ENCODE measurements at regions not wholly inside any gene's neighbourhood (a gene's known extent, or its start where the extent isn't known, plus 50 kb on each side); places are given as distances from the start of the nearest gene placed in this dataset.

GRCh38 chr15:95290176-95290974, 1040.1 kb upstream of the NR2F2 start:
- H3K9me3 ChIP-seq, result no peaks in the 10 kb centered on the region
- TF ChIP-seq POLR2A (IDR thresholded peaks at IDR 0.05), result no peak
- TF ChIP-seq CTCF (IDR thresholded peaks at IDR 0.05), result no peak
- peaks cover 0 to 13% (median 0%) of the 10 kb centered on the region in 4 donors for H3K27me3 ChIP-seq
- WGBS, 2 donors, result 70 to 75% methylated on average over 11 to 12 of the region's 12 CpGs
- peak overlapping the region in 3 of 4 donors; percentile 30 to 40 (median 40) for H3K27ac ChIP-seq
- intact Hi-C loops (cut with DNase I), result no loop called here
- no peak overlapping the region for H3K4me3 ChIP-seq
- DNase-seq, result no peak
- H3K36me3 ChIP-seq, result no peaks in the 10 kb centered on the region
- peaks cover 0 to 22% (median 8%) of the 10 kb centered on the region in 3 donors for H3K4me1 ChIP-seq

GRCh38 chr15:95291898-95292472, 1038.5 kb upstream of the NR2F2 start:
- TF ChIP-seq CTCF (IDR thresholded peaks at IDR 0.05) (peak in 5 of 6 experiments; percentile 34 to 71 (median 51)), POLR2A (IDR thresholded peaks at IDR 0.05) (no peak)
- WGBS, 2 donors, result 51 to 53% methylated on average over 3 of the region's 3 CpGs
- Histone ChIP-seq H3K36me3 (no peaks in the 10 kb centered on the region), H3K4me1 (peaks cover 0 to 33% (median 18%) of the 10 kb centered on the region in 3 donors), H3K27ac (no peak overlapping the region), H3K27me3 (peaks cover 0 to 28% (median 0%) of the 10 kb centered on the region in 4 donors), H3K4me3 (no peak overlapping the region), H3K9me3 (no peaks in the 10 kb centered on the region)
- intact Hi-C loops (cut with DNase I), result no loop called here
- no peak for DNase-seq

- TF ChIP-seq CTCF (IDR thresholded peaks at IDR 0.05) (no peak), POLR2A (IDR thresholded peaks at IDR 0.05) (no peak)
- H3K4me3 ChIP-seq, result peak overlapping the region in 1 of 4 donors; percentile 47
- H3K36me3 ChIP-seq, result no peaks in the 10 kb centered on the region
- peak overlapping the region in 3 of 4 donors; percentile 4 to 56 (median 27) for H3K27ac ChIP-seq
- H3K4me1 ChIP-seq, result peaks cover 0 to 28% (median 10%) of the 10 kb centered on the region in 3 donors
- WGBS, 2 donors, result 49 to 64% methylated on average over 6 of the region's 6 CpGs
- intact Hi-C loops (cut with DNase I), result no loop called here
- no peak for DNase-seq
- peaks cover 0 to 26% (median 0%) of the 10 kb centered on the region in 4 donors for H3K27me3 ChIP-seq
- H3K9me3 ChIP-seq, result no peaks in the 10 kb centered on the region
Observed at GRCh38 chr15:95292785-95293450, 1037.6 kb upstream of the NR2F2 start.

GRCh38 chr15:95293456-95294031, 1037.0 kb upstream of the NR2F2 start:
- peaks cover 0 to 26% (median 0%) of the 10 kb centered on the region in 4 donors for H3K27me3 ChIP-seq
- no peaks in the 10 kb centered on the region for H3K36me3 ChIP-seq
- H3K4me3 ChIP-seq, result no peak overlapping the region
- peaks cover 0 to 28% (median 10%) of the 10 kb centered on the region in 3 donors for H3K4me1 ChIP-seq
- DNase-seq, result no peak
- 78 to 80% methylated on average over 6 of the region's 6 CpGs for WGBS, 2 donors
- intact Hi-C loops (cut with DNase I), result no loop called here
- TF ChIP-seq POLR2A (IDR thresholded peaks at IDR 0.05), result no peak
- TF ChIP-seq CTCF (IDR thresholded peaks at IDR 0.05), result no peak
- no peaks in the 10 kb centered on the region for H3K9me3 ChIP-seq
- peak overlapping the region in 3 of 4 donors; percentile 4 to 56 (median 27) for H3K27ac ChIP-seq
